ENCODE measurements at regions not wholly inside any gene's neighbourhood (a gene's known extent, or its start where the extent isn't known, plus 50 kb on each side); places are given as distances from the start of the nearest gene placed in this dataset.

DNA sequence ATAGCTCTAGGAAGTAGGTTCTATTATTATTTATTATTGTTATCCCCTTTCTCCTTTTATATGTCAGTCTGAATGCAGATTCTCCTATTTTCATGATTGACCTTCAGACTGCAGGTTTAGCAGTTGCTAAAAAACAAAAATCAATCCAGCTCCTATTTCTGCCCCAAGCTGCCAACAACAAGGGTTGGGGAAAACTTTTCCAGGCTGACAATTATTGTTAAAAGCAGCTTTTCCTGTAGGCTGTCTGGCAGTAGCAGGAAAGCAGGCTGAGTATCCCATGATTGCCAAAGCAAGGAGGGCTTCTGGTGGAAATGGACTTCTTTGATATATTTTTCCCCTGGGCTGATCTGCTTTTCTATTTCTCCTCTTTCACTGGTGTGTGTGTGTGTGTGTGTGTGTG is 78.0 kb upstream of the CTLA4 start:
- DNase-seq, result no peak

DNA sequence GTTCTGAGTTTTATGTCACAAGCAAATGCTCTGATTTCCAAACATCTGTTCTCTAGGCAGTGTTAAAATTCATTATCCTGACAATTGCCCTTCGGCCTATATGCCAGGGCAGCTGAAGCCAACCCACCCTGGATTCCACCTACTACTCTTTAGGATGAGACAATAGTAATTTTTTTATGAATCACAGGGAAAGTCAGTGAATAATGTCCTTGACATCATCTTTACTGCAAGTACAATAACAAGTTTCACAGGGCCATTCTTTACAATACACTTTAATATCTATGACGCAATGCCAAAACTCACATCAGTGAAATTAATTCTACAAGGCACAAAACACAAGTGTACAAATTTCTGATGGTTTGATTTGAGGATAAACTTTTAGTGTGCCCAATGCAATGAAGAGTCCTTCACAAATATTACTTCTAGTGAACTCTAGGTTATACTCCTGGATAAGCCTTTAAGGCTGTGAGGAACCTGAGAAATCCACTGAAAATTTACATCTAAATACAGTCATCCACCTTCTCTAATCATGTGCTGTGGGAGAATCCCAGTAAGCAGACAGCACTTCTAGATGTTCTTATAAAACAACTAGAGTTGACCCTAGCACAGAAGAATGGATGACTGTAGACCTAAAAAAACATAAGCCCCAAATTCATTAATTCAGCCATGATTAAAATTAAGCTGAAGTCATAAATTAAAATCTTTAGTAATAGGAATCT is 77.3 kb upstream of the CTLA4 start:
- no peak for DNase-seq

DNA sequence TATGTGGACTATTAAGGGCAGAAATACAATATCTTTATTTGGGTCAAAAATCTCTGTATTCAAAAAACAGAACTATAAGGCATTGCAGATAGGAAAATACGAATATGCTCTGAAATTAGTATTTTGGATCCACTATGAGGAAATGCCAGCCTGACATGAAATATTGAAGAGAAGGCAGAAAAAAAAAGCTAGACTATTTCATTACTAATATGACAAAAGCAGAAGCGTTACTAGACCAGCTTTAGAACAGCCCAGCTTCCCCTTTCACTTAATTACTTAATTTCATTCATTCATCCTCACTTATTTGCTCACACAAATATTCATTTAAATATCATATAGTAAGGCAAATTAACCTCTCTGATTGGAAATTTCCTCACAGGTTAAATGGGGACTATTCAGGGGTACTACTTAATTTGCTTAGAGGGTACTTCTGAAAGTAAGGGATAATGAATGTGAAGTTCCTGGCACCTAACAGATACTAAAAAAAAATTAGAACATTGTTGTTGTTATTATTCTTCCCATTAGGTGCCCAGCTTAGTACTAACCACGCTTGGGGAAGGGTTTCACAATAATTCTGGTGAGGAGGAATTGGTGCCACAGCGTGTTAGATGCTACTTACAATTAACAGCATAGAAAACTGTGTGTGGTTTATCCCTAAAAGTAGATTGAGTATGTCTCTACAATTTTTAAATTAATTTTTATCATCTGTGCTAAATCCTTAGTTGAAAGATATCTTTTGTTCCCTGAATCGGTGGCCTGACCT is 71.1 kb upstream of the CTLA4 start:
- no peak for DNase-seq

- DNase-seq, result no peak
These were observed 70.3 kb upstream of the CTLA4 start for GRCh38 chr2:203797276-203797675.

DNA sequence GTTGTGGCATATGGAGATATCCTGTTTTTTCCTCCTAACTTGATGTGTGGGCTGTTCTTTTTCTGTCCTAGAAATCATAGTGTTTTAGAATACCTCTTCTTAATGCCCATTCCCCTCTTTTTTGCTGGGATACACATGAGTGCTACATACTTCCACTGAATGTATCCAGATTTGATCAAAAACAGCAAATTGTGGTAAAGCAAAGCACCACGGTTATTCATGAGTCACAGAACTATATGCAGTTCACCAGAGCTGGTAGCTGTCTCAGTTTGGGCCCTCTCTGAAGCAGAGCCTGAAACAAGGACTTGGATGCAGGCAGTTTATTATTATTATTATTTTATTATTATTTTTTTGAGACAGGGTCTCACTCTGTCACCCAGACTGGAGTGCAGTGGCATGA is 69.9 kb upstream of the CTLA4 start:
- DNase-seq, result no peak

DNA sequence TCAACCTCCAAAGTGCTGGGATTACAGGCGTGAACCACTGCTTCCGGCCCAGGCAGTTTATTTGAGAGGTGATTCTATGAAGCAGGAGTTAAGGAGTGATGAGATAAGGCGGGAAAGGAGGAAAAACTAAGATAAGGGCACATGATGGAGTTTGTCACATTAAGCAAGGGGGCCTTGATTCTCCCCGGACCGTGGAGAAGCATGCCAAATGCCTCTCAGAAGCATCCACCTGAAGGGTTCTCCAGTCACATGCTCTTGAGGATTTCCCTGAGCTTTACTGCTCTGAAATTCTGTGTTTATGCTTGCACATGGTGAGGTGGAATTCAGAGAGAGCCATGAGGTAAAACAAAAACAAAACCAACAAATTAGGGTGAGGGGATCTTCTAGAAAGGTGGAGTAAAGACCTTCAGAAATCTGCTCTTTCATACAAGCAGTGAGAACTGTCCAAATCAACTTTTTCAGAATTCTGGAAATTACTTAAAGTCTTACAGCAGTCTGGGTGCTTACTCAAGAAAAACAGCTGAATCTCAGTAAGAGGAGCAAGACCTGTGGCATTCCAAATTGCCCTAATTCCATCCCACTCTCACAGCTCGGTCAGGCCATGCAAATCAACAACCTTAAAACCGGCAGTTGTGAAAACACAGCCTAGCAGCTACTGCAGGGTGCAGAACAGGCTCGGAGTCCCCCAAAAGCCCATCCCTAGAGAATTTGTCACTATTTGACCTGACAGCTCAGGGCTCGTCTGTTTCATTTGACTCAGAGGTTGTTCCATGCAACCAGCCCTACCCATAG is 69.1 kb upstream of the CTLA4 start:
- no peak for DNase-seq

DNA sequence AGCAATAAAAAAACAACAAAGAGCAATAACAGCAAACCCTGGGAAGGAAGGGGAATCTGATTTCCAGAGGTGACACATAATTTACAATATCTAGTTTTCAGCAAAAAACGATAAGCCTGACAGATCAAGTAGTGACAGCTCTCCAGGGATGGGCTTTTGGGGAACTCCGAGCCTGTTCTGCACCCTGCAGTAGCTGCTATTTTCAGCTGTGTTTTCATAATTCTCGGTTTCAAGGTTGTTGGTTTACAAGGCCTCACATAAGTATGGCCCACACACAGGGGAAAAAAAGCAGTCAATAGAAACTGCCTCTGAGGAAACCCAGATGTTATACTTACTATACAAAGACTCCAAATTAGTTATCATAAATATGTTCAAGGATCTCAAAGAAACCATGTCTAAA is 67.7 kb upstream of the CTLA4 start:
- DNase-seq, result no peak

- DNase-seq, result no peak
These were observed 66.8 kb upstream of the CTLA4 start for GRCh38 chr2:203800783-203801182.

DNA sequence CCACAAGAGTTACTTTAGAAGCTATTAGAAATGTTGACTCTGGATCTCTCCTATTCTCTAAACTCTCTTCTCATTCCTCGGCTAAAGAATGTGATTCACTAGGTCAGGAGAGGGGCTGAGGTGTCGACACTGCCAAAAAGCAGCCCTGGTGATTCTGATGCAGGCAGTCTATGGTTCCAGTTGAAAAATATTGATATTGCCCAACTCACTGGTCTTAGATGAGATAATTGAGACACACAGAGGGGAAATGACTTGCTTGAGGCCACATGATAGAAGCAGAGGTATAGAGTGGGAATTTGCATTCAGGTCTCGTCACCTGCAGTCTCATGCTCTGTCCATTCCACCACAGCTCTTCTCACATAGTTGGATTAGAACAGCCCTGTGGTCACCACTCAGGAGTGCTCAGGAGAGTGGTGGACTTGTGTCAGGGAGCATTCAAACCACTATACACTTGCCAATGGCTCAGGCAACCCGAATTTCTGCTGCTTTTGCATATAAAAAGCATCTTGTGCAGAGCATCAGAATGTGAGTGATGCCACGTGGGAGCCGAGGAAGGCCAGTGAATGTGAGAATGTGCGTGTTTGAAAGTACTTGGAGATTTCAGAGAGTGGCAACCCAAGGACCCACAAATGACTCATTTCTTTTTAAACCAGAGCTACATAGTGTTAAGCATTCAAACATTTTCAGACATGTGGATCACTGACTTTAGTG is 65.1 kb upstream of the CTLA4 start:
- DNase-seq, result no peak

DNA sequence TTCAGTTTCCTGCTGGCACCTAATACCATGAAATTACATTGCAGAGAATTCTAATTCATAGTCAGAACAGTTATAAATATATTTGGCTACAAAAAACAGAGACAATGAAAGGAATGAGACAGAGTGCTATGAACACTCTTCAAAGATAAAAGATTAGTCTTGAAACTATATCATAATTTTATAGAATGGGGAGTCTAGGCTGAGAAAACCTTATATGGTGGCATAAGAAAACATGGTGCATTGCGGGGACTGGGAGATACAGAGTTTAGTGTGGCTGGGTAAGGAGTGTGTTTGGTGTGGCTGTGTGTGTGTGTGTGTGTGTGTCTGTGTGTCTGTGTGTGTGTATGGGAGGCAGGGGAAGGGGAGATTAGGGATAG is 64.5 kb upstream of the CTLA4 start:
- DNase-seq, result no peak

DNA sequence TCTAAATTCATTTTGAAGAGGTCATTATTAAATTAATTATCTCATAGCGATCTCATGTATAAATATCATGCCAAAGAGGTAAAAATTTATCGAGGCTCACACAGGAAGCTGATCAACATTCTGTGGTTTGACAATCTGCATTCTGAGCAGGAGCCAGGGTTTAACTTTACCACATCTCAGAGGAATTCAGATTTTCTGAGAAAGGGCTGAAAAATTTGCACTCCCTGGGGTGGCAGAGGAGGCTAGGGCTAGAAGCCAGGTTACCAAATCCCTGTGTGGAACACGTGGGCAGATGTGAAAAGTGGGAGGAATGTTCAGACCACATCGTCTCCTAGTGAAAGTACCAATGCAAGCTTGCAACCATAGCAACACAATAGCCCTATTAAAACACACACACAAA is 63.5 kb upstream of the CTLA4 start:
- DNase-seq, result peak in 1 of 2 experiments; percentile 56

DNA sequence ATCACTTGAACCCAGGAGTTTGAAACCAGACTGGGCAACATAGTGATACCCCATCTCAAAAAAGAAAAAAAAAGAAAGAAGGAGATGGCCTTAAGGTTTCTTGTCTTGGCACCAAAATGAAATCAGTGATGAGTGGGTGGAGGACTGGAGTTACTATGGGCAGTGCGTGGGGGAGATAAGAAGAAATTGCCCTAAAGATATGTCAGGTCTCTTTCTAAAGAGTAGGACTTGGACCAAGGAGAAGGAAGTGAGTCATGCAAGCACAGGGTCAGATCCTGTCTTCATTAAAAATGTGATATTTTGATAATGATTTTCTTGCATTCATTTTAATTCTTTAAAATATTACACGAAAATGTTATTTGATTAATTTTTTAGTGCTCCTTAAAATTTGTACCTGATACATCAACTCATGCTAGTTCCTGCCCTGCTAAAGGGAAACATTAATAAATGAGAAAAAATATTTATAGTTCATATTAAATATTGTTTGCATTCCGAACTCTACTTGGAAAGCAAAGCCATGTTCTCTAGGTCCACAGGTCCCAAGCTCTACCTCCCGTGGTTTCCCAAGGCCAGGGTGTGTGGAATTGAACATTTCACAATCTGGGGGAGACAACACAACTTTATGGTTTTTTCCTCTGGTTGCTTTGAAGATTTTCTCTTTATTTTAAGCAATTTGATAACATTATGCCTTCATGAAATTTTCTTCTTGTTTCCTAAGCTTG is 62.6 kb upstream of the CTLA4 start:
- DNase-seq, result no peak

GRCh38 chr2:203805486-203805838 is 62.1 kb upstream of the CTLA4 start:
- no peak for DNase-seq

- DNase-seq, result no peak
These were observed 60.8 kb upstream of the CTLA4 start for GRCh38 chr2:203806761-203807160.

GRCh38 chr2:203808046-203808750 is 59.4 kb upstream of the CTLA4 start:
- no peak for DNase-seq

GRCh38 chr2:203809084-203809521 is 58.5 kb upstream of the CTLA4 start:
- DNase-seq, result peak in 1 of 2 experiments; percentile 11

GRCh38 chr2:203809991-203810510 is 57.5 kb upstream of the CTLA4 start:
- no peak for DNase-seq

DNA sequence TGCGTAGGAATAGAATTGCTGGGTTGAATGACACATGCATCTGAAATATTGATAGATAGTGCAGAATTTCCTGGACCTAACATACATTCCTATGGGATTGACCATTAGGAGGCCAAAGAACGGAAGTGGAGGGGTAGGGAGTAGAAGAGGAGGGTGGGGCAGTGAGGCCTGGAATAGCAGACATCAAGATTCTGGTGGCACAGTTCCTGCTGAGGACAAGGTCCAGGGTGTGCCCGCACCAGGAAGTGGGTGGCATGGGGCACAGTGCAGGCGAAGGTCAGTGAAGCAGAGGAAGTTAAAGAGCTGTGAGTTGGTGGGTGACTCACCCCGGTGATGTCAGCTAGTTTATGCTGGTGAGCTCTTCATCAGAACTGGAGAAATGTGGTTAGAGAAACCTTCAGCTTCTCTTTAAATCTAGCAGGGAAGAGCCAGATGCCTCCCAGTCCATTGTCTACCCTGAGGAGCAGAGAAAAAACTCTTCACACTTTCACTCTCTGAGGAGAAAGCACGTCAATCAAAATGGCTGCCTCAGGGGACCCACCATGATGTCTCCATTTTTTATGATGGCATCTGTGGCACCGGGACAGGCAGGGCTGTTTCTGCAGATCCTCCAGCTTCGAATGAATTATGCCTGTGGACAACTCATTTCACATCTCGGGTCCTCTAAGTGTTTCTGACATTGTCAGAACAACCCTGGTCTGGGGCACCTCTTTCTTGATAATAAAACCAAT is 55.9 kb upstream of the CTLA4 start:
- peak; percentile 79 to 96 for DNase-seq

- no peak for DNase-seq
These were observed 55.0 kb upstream of the CTLA4 start for GRCh38 chr2:203812294-203813221.

- no peak for DNase-seq
These were observed 53.9 kb upstream of the CTLA4 start for GRCh38 chr2:203813684-203814083.

All from SW 1271 (cell line).